CD4-positive, alpha-beta T cell treated with Interleukin-4 for 4 hours (primary cell): ENCODE measurements at regions not wholly inside any gene's neighbourhood (a gene's known extent, or its start where the extent isn't known, plus 50 kb on each side); places are given as distances from the start of the nearest gene placed in this dataset.

Experiments used
- DNase-seq: peaks from one replicate; pipeline ENCODE4 v3.0.0-alpha.2; 2020

DNA sequence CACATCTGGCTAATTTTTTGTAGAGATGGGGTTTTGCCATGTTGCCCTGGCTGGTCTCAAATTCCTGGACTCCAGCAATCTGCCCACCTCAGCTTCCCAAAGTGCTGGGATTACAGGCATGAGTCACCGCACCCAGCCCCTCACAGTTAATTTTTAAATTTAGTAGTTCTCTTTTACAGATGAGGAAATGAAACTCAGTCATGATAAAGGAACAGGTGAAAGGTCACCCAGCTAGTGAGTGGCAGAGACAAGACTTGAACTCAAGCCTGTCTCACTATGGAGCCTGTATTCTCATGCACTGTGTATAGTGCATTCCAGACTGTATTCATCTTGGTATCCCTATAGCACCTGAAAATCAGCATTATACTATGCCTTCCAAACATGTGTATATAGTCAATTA, 77.1 kb upstream of the WSB1 start:
- no peak for DNase-seq

DNA sequence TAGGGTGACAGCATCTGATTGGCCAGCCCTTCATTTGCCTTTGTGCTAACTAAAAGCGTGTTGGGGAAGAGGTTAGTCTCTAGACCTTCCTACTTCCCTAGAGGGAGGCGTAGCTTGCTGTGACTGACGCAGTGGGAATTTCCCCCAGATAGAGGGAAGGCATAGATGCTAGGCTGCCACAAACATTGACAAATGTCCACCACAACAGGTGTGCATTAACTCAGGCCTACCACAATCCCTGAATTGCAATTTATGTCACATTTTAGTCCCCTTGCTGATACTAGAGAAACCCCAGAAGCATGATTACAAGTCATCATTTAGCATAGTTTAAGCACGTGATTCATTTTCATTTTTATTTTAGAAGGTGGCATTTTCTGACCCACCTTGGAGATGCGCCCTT, 76.3 kb upstream of the WSB1 start:
- DNase-seq: no peak

GRCh38 chr17:27218041-27218440, 75.9 kb upstream of the WSB1 start:
- no peak for DNase-seq

- DNase-seq: no peak
Observed at GRCh38 chr17:27218719-27219488, 75.0 kb upstream of the WSB1 start.

DNA sequence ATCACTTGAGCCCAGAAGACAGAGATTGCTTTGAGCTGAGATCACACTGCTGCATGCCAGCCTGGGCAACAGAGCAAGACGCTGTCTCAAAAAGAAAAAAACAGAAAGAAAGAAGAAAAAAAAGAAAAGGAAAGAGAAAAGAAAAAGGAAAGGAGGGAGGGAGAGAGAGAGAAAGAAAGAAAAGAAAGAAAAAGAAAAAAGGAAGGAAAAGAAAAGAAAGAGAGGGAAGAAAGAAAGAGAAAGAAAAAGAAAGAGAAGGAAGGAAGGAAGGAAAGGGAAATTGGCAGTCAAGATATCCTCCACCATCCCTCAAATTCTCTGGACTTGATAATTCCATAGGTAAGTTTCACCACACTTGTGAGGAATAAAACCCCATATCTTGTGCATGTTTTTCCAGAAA, 71.4 kb upstream of the WSB1 start:
- no peak for DNase-seq

DNA sequence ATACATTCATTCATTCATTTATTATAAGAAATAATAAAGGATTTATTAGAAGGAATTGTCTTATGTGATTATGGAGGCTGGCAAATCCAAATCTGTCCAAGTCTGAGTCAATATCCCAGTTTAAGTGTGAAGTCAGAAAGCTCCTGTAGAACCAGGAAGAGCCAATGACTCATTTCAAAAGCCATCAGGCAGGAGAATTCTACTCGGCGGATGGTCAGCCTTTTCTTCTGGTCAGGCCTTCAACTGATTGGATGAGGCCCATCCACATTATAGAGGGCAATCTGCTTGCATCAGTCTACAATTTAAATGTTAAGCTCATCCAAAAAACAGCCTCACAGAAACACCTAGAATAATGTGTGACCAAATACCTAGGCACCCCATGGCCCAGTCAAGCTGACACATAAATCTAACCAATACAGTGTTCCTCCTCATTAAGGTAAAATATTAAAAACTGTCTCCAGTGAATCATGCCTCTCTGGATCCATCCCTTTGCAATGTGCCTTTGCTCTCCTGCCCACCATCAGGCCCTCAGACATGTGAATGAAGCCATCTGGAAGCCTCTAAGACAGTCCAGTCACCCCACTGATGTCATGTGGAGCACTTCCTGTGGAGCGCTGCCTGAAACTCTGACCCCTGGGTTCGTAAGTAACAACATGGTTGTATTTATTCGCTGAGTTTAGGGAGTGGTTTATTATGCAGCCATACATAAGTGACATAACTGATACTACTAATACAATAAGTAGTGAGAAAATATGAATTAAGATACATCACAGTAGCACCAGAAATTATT, 69.2 kb upstream of the WSB1 start:
- no peak for DNase-seq

DNA sequence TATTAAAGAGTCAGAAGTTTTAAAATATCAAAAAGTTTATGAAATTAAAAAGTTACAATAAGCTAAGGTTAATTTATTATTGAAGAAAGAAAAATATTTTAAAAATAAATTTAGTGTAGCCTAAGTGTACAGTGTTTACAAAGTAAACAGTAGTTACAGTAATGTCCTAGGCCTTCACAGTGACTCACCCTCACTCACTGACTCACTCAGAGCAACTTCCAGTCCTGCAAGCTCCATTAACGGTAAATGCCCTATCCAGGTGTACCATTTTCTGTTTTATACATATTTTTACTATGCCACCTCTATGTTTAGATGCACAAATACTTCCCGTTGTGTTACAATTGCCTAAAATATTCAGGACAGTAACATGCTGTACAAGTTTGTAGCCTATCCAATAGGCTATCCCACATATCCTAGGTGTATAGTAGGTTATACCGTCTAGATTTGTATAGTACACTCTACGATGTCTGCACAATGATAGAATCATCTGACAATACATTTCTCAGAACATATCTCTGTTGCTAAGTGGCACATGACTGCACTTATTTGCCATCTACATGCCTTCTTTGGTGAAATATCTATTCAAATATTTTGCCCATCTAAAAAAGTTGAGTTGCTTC, 67.2 kb upstream of the WSB1 start:
- no peak for DNase-seq

DNA sequence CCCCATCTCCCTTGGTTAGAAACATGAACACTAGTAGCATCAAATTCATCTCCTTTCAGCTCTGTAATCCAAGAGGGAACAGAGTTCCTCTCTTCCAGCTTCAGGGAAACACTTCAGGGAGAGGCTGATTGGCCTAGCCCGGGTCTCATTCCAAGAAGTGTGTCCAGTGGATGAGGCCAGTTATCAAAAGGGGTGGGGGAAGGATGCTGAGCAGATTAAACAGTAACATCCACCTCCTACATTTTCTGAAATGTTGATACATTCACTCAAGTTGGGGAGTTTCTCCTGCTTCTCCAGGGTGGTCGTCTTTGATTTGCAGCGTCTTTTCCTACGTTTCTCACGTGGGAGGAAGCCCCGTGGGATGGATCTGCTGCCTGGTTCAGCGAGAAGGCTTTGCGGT, 62.9 kb upstream of the WSB1 start:
- no peak for DNase-seq

GRCh38 chr17:27232328-27232727, 61.6 kb upstream of the WSB1 start:
- DNase-seq: no peak

- DNase-seq: no peak
Observed at GRCh38 chr17:27233059-27233458, 60.9 kb upstream of the WSB1 start.

DNA sequence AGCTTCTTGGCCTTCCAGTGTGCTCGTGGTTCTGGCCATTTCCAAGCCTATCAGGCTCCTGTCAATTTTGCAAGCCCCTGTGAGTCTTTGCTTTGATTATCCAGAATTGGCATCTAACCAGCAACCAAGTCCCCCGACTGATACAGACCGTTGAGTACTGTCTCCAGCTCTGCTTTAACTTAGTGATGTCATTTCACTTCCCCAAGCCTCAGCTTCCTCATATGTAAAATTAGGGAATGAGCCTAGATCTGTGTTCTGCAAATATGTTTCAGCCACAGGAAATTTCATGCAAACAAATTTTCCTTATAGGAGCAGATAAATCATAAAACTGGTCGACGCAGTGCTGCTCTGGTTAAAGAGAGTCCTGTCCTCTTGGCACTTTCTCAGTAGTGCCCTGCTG, 60.1 kb upstream of the WSB1 start:
- DNase-seq: no peak

- peak; percentile 78 for DNase-seq
Observed at GRCh38 chr17:27236717-27237315, 57.1 kb upstream of the WSB1 start.

GRCh38 chr17:27237890-27238289, 56.0 kb upstream of the WSB1 start:
- no peak for DNase-seq

- DNase-seq: no peak
Observed at GRCh38 chr17:27239046-27239445, 54.9 kb upstream of the WSB1 start.

DNA sequence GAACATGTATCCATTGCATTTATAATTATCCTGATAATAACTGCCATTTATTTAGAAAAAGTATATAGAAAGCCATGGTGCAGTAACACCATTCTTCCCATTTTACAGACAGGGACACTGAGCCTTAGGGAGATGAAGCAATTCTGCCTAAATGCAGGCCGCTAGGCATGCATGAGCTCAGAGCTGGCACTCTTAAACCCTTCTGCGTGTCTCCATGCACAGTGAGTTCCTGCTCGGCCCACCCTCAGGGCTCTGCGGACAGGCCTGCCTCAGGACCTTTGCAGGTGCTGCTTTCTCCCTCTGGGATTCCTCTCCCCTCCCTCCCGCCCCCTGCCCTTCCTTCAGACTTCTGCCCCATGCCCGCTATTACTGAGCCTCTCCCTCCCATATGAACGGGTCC, 54.3 kb upstream of the WSB1 start:
- DNase-seq: no peak

GRCh38 chr17:27240086-27240801, 53.7 kb upstream of the WSB1 start:
- DNase-seq: no peak

DNA sequence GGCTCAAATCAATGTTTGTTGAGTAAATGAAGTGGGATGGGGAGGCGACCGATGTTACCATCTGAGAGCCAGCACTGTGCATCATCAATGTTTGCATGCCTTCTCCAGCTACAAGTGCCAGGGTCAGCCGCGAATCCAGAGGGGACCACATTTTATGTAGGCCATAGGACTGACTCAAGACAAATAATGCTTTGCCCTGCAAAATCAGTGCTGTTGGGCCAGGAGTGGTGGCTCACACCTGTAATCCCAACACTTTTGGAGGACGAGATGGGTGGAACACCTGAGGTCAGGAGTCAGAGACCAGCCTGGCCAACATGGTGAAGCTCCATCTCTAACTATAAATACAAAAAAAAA, 53.1 kb upstream of the WSB1 start:
- DNase-seq: no peak

GRCh38 chr17:27241346-27241946, 52.5 kb upstream of the WSB1 start:
- DNase-seq: no peak

DNA sequence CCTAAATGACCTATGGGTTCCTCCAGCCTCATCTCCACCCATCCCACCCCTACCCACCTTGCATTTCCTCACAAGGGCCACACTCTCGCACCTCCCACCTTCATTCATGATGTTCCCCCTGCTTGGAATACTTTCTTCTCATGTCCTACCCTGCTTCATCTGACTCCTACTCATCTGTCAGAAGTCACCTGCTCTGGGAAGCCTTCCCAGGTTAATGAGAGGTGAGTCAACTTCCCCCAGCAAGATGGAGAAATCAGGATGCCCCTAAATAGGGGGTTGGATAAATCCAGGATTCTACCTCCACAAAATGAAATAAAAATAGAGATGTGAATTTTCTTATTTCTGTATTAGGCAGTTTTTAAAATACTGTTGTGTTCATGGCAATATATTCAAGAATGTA, 51.0 kb upstream of the WSB1 start:
- no peak for DNase-seq

DNA sequence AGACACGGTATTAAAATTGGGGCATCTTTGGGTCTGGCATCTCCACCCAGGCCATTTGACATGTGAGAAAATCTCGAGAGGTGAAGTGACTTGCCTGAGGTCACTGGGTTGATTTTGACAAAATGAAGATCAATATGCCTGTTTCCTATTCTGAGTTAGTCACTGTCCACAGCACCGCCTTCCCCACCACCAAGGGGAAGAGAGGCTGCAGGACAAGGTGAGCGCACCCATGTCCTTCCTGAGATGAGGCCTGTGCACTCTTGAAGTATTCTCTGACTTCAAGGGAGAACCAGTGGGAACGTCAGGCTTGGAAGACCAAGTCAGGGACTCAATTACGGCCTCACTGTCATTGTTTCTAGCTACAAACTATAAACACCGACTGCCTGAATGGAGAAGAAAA, 49.9 kb upstream of the WSB1 start:
- DNase-seq: no peak
